DMS53 treated with DMSO at 0.1 percent for 48 hours (cell line): ENCODE measurements at regions not wholly inside any gene's neighbourhood (a gene's known extent, or its start where the extent isn't known, plus 50 kb on each side); places are given as distances from the start of the nearest gene placed in this dataset.

Source experiments
- DNase-seq: peaks from one replicate; lab custom pipeline; 2025; ENCODE audit not compliant: unreplicated experiment; lab: John Stamatoyannopoulos, UW

GRCh38 chr5:136425921-136426320 lies 60.6 kb upstream of the TRPC7 start:
- no peak for DNase-seq

DNA sequence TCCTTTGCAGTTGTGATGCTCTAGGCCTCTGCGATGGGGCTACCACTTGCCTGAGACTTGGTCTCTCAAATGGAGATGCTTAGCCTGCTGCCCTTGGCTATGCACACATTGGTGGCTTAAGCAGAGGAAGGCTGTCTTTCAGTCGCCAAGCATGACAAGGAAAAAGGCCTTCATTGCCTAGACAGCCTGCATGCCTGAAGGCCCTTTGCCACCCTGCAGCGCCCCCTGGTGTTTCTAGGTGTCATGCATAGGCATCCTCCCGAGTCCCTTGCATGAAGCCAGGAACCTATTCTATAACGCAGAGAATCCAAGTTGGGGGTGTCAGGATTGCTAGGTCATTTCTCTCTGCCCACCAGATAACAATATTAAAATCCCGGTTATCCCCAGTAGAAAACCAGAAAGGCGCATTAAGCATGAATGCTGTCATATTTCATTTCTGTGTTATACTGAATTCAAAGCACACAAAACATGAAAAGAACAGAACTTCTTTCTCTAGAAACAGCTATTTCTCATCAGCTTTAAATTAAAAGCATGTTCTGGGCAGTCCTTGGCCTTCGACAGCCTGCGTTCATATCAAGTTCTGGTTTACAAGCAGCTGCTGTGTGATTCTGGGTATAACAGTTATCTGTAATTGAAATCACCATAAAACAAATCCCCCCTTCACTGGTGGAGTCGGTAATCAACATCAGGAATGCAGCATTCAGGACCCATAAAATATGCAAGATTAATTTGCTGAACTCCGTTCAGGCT lies 59.7 kb upstream of the TRPC7 start:
- peak; percentile 67 for DNase-seq

DNA sequence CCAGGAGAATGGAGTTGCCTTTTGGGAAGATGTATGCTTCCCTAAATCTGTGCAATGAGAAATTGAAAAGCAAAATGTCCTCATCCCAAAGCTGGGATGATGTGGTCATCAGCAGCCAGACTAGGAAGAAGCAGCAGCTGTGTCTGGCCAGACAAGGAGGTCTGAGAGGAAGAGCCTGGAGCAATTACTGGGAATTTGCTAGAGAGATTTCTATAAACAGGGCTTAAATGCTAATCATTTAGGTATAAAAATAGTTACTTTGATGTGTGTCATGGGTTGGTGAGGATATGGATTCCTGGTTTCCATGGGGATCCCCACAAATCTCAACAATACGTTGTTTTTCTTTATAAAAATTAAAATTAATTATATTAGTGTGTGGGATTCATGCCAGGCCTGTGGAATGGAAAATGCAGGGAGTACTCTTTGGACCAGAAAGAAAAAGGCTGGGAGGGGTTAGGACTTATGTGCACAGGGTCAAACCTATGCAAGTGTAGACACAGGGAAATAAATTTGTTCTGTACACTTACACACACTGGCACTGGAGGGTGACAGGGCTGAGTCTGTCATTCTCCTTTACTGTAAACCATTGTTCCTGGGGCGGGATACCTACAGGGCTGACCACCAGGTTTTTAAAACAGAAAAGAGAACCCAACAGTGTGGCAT lies 58.7 kb upstream of the TRPC7 start:
- no peak for DNase-seq

- no peak for DNase-seq
These were observed 55.0 kb upstream of the TRPC7 start for GRCh38 chr5:136420168-136420898.

- no peak for DNase-seq
These were observed 53.0 kb upstream of the TRPC7 start for GRCh38 chr5:136418301-136418700.
